Peyer's patch (tissue), 4 donors: ENCODE measurements at regions not wholly inside any gene's neighbourhood (a gene's known extent, or its start where the extent isn't known, plus 50 kb on each side); places are given as distances from the start of the nearest gene placed in this dataset.

ENCODE experiments used
- POLR2A ChIP-seq, 2 donors: fragments of 450-650 bp; IDR thresholded peaks; one replicate each; pipeline ENCODE4 v1.5.1; 2017; ENCODE audit warnings: antibody characterized with exemption in 2 of 2, mild to moderate bottlenecking in 2 of 2, moderate library complexity in 2 of 2
- TF ChIP-seq, protein P1 (sequence below), 6 experiments: fragments of 450-650 bp in 4 of 6; fragments of 200-600 bp in 2 of 6; sonication (generic) in 1 of 6; IDR thresholded peaks; one replicate each; pipeline ENCODE4 v1.5.1; 2017 to 2019; ENCODE audit warnings: antibody characterized with exemption in 6 of 6, mild to moderate bottlenecking in 3 of 6, moderate library complexity in 1 of 6

DNA sequence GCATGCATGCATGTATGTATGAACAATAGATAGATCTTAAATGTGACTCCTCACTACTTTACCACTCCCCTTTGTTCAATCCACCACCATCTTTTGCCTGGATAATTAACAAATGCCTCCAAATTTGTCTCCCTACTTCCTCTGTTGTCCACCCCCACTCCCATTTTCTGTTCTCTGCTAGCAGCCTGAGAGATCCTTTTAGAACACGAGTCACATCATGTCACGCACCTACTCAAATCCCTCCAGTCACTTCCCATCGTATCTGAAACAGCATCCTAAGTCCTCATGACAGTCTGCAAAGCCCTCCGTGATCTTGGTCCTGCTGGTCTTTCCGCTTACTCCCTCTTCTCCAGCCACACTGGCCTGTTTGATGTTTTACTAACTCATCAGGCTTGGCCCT, 527.3 kb downstream of the EPHA4 start:
- TF ChIP-seq, protein P1, sequence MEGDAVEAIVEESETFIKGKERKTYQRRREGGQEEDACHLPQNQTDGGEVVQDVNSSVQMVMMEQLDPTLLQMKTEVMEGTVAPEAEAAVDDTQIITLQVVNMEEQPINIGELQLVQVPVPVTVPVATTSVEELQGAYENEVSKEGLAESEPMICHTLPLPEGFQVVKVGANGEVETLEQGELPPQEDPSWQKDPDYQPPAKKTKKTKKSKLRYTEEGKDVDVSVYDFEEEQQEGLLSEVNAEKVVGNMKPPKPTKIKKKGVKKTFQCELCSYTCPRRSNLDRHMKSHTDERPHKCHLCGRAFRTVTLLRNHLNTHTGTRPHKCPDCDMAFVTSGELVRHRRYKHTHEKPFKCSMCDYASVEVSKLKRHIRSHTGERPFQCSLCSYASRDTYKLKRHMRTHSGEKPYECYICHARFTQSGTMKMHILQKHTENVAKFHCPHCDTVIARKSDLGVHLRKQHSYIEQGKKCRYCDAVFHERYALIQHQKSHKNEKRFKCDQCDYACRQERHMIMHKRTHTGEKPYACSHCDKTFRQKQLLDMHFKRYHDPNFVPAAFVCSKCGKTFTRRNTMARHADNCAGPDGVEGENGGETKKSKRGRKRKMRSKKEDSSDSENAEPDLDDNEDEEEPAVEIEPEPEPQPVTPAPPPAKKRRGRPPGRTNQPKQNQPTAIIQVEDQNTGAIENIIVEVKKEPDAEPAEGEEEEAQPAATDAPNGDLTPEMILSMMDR (IDR thresholded peaks at IDR 0.05) = no peak
- TF ChIP-seq POLR2A (IDR thresholded peaks at IDR 0.05) = no peak
